HepG2 (cell line): ENCODE measurements at regions not wholly inside any gene's neighbourhood (a gene's known extent, or its start where the extent isn't known, plus 50 kb on each side); places are given as distances from the start of the nearest gene placed in this dataset.

ENCODE experiments used
- ATAC-seq: fragments of 200-7000 bp; cut with Tn5 transposase; 3 replicates; pipeline ENCODE4 v1.9.1; 2020; ENCODE audit warnings: mild to moderate bottlenecking, moderate library complexity
- BruUV-seq: library from RNA; stranded (reverse); fragments of 400-500 nt; replicated peaks from 2 replicates; lab custom pipeline; 2021; lab: Mats Ljungman, UMichigan
- CTCF ChIA-PET: fragments of 300-600 bp; formaldehyde crosslinking; extraction: SDS; loops from one replicate; lab custom pipeline; 2021; ENCODE audit warnings: low total read pairs, inconsistent platforms, low intra/inter-chr PET ratio; lab: Yijun Ruan, JAX
- POLR2A ChIA-PET: fragments of 350-600 bp; sonication (Branson Sonifier 250); formaldehyde crosslinking; loops from one replicate; lab custom pipeline; 2020; ENCODE audit warnings: antibody characterized with exemption, inconsistent platforms; lab: Yijun Ruan, JAX
- DNase-seq: peaks from one replicate; pipeline ENCODE4 v3.0.0-alpha.2; 2015; ENCODE audit warnings: low spot score
- FAIRE-seq: peaks from 3 replicates; lab custom pipeline; 2011; peaks lifted over from hg19 to GRCh38; lab: Jason Lieb, UNC
- H2AFZ ChIP-seq: one replicate; pipeline ENCODE4 v1.6.1; 2011; ENCODE audit warnings: low read length, inconsistent platforms
- H3K27ac ChIP-seq: fragments of 300-600 bp; 3 replicates; pipeline ENCODE4 v1.8.0; 2011; ENCODE audit warnings: mixed run types, mild to moderate bottlenecking, mixed read lengths, low read length, inconsistent platforms; ENCODE audit not compliant: insufficient read depth; ENCODE audit errors: extremely low read length
- H3K27me3 ChIP-seq, 2 experiments: fragments of 200-600 bp in 1 of 2; 2 replicates in 1 of 2; 3 replicates in 1 of 2; pipeline versions ENCODE4 v1.6.0 to v1.8.0; 2011; ENCODE audit warnings: low read length in 2 of 2, mild to moderate bottlenecking in 2 of 2, moderate library complexity in 2 of 2, inconsistent platforms in 1 of 2; ENCODE audit not compliant: insufficient read depth in 2 of 2, control insufficient read depth in 1 of 2
- H3K36me3 ChIP-seq, 2 experiments: fragments of 200-600 bp in 1 of 2; replicated peaks in 1 of 2; 2 replicates in 1 of 2; 3 replicates in 1 of 2; pipeline versions ENCODE4 v1.5.1 to v1.8.0; 2011; ENCODE audit warnings: low read length in 2 of 2, inconsistent platforms in 1 of 2; ENCODE audit not compliant: insufficient read depth in 2 of 2, control insufficient read depth in 1 of 2
- H3K4me1 ChIP-seq: 2 replicates; pipeline ENCODE4 v1.5.1; 2012; ENCODE audit warnings: low read length, inconsistent platforms; ENCODE audit not compliant: insufficient read depth
- H3K4me2 ChIP-seq: 2 replicates; pipeline ENCODE4 v1.6.0; 2011; ENCODE audit warnings: low read depth, low read length, inconsistent platforms
- H3K4me3 ChIP-seq, 3 experiments: fragments of 200-600 bp in 1 of 3; sonication (generic), shearing (Covaris generic) in 1 of 3; replicated peaks in 1 of 3; 2 replicates each; pipeline ENCODE4 v1.5.1; 2011 to 2016; ENCODE audit warnings: low read length in 3 of 3, inconsistent platforms in 2 of 3, low read depth in 2 of 3, mild to moderate bottlenecking in 2 of 3, control low read depth in 1 of 3, mixed read lengths in 1 of 3; ENCODE audit not compliant: insufficient read depth in 1 of 3
- H3K79me2 ChIP-seq: one replicate; pipeline ENCODE4 v1.6.1; 2011; ENCODE audit warnings: low read length, inconsistent platforms; ENCODE audit not compliant: insufficient read depth
- H3K9ac ChIP-seq: 2 replicates; pipeline ENCODE4 v1.6.0; 2011; ENCODE audit warnings: mild to moderate bottlenecking, low read depth, low read length, inconsistent platforms; ENCODE audit not compliant: insufficient read depth
- H3K9me3 ChIP-seq: 2 replicates; pipeline ENCODE4 v1.5.1; 2012; ENCODE audit warnings: mild to moderate bottlenecking, low read length
- H4K20me1 ChIP-seq: 2 replicates; pipeline ENCODE4 v1.6.0; 2011; ENCODE audit warnings: inconsistent platforms, mild to moderate bottlenecking, low read length, moderate library complexity; ENCODE audit not compliant: insufficient read depth
- KDM1A ChIP-seq: IDR thresholded peaks from 2 replicates; pipeline ENCODE4 v1.6.1; 2016; ENCODE audit warnings: missing compliant biosample characterization
- ZNF24 ChIP-seq: fragments of 450-650 bp; IDR thresholded peaks from 2 replicates; pipeline ENCODE4 v1.6.1; 2017; ENCODE audit warnings: antibody characterized with exemption, mild to moderate bottlenecking
- ZNF510 ChIP-seq: sonication (generic); formaldehyde crosslinking; IDR thresholded peaks from 2 replicates; pipeline ENCODE4 v1.4.0; 2020; ENCODE audit warnings: low read depth, mild to moderate bottlenecking, missing genetic modification reagents
- ZNF562 ChIP-seq: sonication (generic); formaldehyde crosslinking; IDR thresholded peaks from 2 replicates; pipeline ENCODE4 v1.8.0; 2022; ENCODE audit warnings: missing genetic modification reagents, borderline replicate concordance
- ZSCAN9 ChIP-seq: IDR thresholded peaks from 2 replicates; pipeline ENCODE4 v1.6.1; 2016; ENCODE audit warnings: borderline replicate concordance
- WGBS: methylation state at CpG from one replicate; pipeline ENCODE4 v1.1.6; 2017; ENCODE audit warnings: low lambda C conversion rate; 5-methylcytosine and 5-hydroxymethylcytosine counted together
- in situ Hi-C: cut with HindIII; loops from 2 replicates; pipeline ENCODE4 v1.10.0; 2017; ENCODE audit warnings: low pct_unique_long_range_greater_than_20kb; ENCODE audit not compliant: extremely low pct_ligation_motif_present
- intact Hi-C: fragments of 100-400 bp; cut with micrococcal nuclease; formaldehyde crosslinking; loops from one replicate; pipeline ENCODE4 v1.10.0; 2022; ENCODE audit not compliant: unreplicated experiment

DNA sequence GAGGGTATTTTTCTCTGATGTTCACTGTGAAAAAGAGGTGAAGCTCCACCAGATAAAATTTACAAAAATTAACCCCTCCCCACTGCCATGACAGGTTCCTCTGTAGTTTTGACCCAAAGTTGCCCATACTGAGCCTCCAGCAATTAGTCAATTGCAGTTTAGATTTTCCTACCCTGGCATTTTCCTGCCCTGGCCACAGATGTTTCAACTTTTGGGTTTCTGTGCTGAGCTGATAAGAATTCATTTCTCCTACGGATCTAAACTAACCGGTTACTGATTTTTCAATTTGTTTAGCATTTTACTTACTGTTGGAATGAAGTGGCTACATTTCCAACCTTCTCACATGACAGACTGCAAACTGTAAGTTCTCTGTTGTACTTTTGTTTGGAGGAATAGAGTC lies 1346.1 kb upstream of the EPHA6 start:
- Histone ChIP-seq H3K27me3 (no peaks in the 10 kb centered on the region; a peak in 1 of 5 replicates), H4K20me1 (no peaks in the 10 kb centered on the region), H2AFZ (no peak overlapping the region), H3K4me2 (no peak overlapping the region), H3K9me3 (no peaks in the 10 kb centered on the region), H3K9ac (no peak overlapping the region), H3K27ac (no peak overlapping the region), H3K4me1 (no peaks in the 10 kb centered on the region), H3K79me2 (no peaks in the 10 kb centered on the region), H3K36me3 (no peaks in the 10 kb centered on the region)
- 31% methylated on average over 2 of the region's 2 CpGs for WGBS
- DNase-seq (no peak), FAIRE-seq (no peak), ATAC-seq (no peak)
- intact Hi-C loops (no loop called here), in situ Hi-C loops (no loop called here)
- POLR2A ChIA-PET, result no interaction called here
- no peak for TF ChIP-seq KDM1A
- TF ChIP-seq, all 625 proteins: peak for 0
- no TSS peak for BruUV-seq
- CTCF ChIA-PET, result no interaction called here
- no peak overlapping the region for H3K4me3 ChIP-seq

- Histone ChIP-seq H3K9me3 (no peaks in the 10 kb centered on the region), H3K27ac (no peak overlapping the region), H2AFZ (no peak overlapping the region), H3K27me3 (no peaks in the 10 kb centered on the region), H3K36me3 (no peaks in the 10 kb centered on the region), H3K9ac (no peak overlapping the region), H3K4me3 (no peak overlapping the region), H3K4me2 (no peak overlapping the region), H3K79me2 (no peaks in the 10 kb centered on the region), H4K20me1 (no peaks in the 10 kb centered on the region), H3K4me1 (no peaks in the 10 kb centered on the region)
- in situ Hi-C loops, result no loop called here
- CTCF ChIA-PET, result no interaction called here
- POLR2A ChIA-PET, result no interaction called here
- FAIRE-seq (no peak), ATAC-seq (no peak), DNase-seq (no peak)
- BruUV-seq, result no TSS peak
- TF ChIP-seq ZNF562 (CRISPR knock-in tag) (no peak), ZSCAN9 (CRISPR knock-in tag) (no peak), ZNF24 (no peak), ZNF510 (no peak)
- intact Hi-C loops, result no loop called here
- 0% methylated on average over 1 of the region's 1 CpG for WGBS
Measured at GRCh38 chr3:95474338-95474737, 1340.1 kb upstream of the EPHA6 start.
